Ishikawa (cell line): ENCODE measurements at regions not wholly inside any gene's neighbourhood (a gene's known extent, or its start where the extent isn't known, plus 50 kb on each side); places are given as distances from the start of the nearest gene placed in this dataset.

Source experiments
- CREB1 ChIP-seq: IDR thresholded peaks from 2 replicates; pipeline ENCODE4 v1.6.1; 2012; ENCODE audit warnings: low read depth
- EGR1 ChIP-seq: IDR thresholded peaks from 2 replicates; pipeline ENCODE4 v1.6.1; 2012
- EP300 ChIP-seq: IDR thresholded peaks from 2 replicates; pipeline ENCODE4 v1.6.1; 2012; ENCODE audit warnings: borderline replicate concordance
- RAD21 ChIP-seq: IDR thresholded peaks from 2 replicates; pipeline ENCODE4 v1.6.1; 2012; ENCODE audit warnings: low read depth
- TAF1 ChIP-seq: IDR thresholded peaks from 2 replicates; pipeline ENCODE4 v1.6.1; 2012; ENCODE audit warnings: low read depth, mild to moderate bottlenecking
- TEAD4 ChIP-seq: IDR thresholded peaks from 2 replicates; pipeline ENCODE4 v1.6.1; 2012
- YY1 ChIP-seq: IDR thresholded peaks from 2 replicates; pipeline ENCODE4 v1.6.1; 2012; ENCODE audit warnings: low read depth
- ZBTB7A ChIP-seq: IDR thresholded peaks from 2 replicates; pipeline ENCODE4 v1.6.1; 2012; ENCODE audit warnings: low read depth
- TF ChIP-seq, protein P1 (sequence below): IDR thresholded peaks from 2 replicates; pipeline ENCODE4 v1.6.1; 2012
- TF ChIP-seq, protein P2 (sequence below): IDR thresholded peaks from 2 replicates; pipeline ENCODE4 v1.6.1; 2012
- TF ChIP-seq, protein P3 (sequence below): IDR thresholded peaks from 2 replicates; pipeline ENCODE4 v1.6.1; 2012; ENCODE audit warnings: low read depth, mild to moderate bottlenecking

DNA sequence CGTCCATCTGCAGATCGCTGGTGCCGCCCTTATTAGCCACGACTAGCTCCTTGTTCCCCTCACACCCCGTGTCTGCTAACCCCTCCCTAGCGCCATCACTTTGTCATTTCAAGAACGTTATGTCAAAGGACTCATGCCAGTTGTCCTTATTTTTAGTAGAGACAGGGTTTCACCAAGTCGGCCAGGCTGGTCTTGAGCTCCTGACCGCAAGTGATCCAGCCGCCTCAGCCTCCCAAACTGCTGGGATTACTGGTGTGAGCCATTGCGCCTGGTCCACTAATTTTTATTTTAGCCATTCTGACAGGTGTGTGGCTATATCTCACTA lies 138.9 kb upstream of the HDAC4 start:
- TF ChIP-seq YY1: no peak
- no peak for TF ChIP-seq TEAD4
- TF ChIP-seq, protein P1, sequence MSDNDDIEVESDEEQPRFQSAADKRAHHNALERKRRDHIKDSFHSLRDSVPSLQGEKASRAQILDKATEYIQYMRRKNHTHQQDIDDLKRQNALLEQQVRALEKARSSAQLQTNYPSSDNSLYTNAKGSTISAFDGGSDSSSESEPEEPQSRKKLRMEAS: no peak
- TF ChIP-seq EP300: no peak
- no peak for TF ChIP-seq CREB1
- TF ChIP-seq, protein P2, sequence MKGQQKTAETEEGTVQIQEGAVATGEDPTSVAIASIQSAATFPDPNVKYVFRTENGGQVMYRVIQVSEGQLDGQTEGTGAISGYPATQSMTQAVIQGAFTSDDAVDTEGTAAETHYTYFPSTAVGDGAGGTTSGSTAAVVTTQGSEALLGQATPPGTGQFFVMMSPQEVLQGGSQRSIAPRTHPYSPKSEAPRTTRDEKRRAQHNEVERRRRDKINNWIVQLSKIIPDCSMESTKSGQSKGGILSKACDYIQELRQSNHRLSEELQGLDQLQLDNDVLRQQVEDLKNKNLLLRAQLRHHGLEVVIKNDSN: no peak
- TF ChIP-seq RAD21: no peak
- TF ChIP-seq TAF1: no peak
- TF ChIP-seq, protein P3, sequence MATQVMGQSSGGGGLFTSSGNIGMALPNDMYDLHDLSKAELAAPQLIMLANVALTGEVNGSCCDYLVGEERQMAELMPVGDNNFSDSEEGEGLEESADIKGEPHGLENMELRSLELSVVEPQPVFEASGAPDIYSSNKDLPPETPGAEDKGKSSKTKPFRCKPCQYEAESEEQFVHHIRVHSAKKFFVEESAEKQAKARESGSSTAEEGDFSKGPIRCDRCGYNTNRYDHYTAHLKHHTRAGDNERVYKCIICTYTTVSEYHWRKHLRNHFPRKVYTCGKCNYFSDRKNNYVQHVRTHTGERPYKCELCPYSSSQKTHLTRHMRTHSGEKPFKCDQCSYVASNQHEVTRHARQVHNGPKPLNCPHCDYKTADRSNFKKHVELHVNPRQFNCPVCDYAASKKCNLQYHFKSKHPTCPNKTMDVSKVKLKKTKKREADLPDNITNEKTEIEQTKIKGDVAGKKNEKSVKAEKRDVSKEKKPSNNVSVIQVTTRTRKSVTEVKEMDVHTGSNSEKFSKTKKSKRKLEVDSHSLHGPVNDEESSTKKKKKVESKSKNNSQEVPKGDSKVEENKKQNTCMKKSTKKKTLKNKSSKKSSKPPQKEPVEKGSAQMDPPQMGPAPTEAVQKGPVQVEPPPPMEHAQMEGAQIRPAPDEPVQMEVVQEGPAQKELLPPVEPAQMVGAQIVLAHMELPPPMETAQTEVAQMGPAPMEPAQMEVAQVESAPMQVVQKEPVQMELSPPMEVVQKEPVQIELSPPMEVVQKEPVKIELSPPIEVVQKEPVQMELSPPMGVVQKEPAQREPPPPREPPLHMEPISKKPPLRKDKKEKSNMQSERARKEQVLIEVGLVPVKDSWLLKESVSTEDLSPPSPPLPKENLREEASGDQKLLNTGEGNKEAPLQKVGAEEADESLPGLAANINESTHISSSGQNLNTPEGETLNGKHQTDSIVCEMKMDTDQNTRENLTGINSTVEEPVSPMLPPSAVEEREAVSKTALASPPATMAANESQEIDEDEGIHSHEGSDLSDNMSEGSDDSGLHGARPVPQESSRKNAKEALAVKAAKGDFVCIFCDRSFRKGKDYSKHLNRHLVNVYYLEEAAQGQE: no peak
- TF ChIP-seq EGR1: no peak
- no peak for TF ChIP-seq ZBTB7A
